ENCODE measurements at regions not wholly inside any gene's neighbourhood (a gene's known extent, or its start where the extent isn't known, plus 50 kb on each side); places are given as distances from the start of the nearest gene placed in this dataset.

GRCh38 chr5:147068998-147069397 is 165.8 kb upstream of the STK32A start:
- H3K27me3 ChIP-seq (ENCODE audit: control insufficient read depth, insufficient read depth, low read length): no peaks in the 10 kb centered on the region
- no peak for TF ChIP-seq CTCF (IDR thresholded peaks at IDR 0.05; ENCODE audit: insufficient read depth, low read length, severe bottlenecking)
- H3K4me3 ChIP-seq (ENCODE audit: low read depth, low read length): no peak overlapping the region
- no peak for DNase-seq (ENCODE audit: low read depth)
- no peaks in the 10 kb centered on the region for H3K36me3 ChIP-seq (ENCODE audit: control insufficient read depth, insufficient read depth, low read length)
- FAIRE-seq: no peak

DNA sequence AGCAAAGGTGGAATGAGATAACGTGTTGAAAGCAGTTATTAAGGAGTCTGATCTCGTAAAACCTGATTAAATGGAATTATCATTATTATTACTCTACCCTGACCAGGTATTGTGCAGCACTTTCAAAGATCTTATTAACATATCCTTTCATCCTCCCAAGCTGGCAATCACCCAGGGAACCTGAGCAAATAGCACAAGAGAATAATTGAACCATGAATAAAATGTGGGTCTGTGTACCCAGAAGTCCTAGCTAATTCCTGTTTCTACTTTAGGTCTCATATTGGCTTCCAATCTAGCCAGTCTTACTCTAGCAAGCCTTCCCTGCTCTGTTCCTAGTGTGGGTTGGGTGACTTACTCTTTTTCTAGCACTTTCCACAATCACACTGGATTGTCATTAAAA is 162.2 kb upstream of the STK32A start:
- DNase-seq (ENCODE audit: low read depth): no peak
- no peak for TF ChIP-seq CTCF (IDR thresholded peaks at IDR 0.05; ENCODE audit: insufficient read depth, low read length, severe bottlenecking)
- Histone ChIP-seq H3K27me3 (ENCODE audit: control insufficient read depth, insufficient read depth, low read length) (no peaks in the 10 kb centered on the region), H3K4me3 (ENCODE audit: low read depth, low read length) (no peak overlapping the region), H3K36me3 (ENCODE audit: control insufficient read depth, insufficient read depth, low read length) (no peaks in the 10 kb centered on the region)
- FAIRE-seq: no peak

DNA sequence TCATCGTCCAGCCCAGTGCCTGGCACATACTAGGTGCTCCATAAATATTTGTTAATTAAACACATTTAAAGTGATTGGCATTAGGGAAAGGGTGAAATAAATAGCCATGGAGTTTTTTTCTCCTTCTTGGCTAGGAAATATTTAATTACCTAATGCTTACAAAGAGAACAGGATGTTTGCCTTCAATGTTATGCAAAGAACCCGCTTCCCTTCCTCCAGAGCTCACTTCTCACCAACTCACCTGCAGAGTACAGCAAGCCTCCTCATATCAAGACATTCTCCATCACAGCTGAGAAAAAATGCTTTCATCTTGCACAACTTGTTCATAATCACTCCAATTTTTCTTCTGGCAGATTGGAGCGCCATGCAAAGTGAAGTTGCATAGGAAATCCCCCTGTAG is 161.7 kb upstream of the STK32A start:
- Histone ChIP-seq H3K36me3 (ENCODE audit: control insufficient read depth, insufficient read depth, low read length) (no peaks in the 10 kb centered on the region), H3K27me3 (ENCODE audit: control insufficient read depth, insufficient read depth, low read length) (no peaks in the 10 kb centered on the region), H3K4me3 (ENCODE audit: low read depth, low read length) (no peak overlapping the region)
- DNase-seq (ENCODE audit: low read depth) (no peak), FAIRE-seq (no peak)
- no peak for TF ChIP-seq CTCF (IDR thresholded peaks at IDR 0.05; ENCODE audit: insufficient read depth, low read length, severe bottlenecking)

DNA sequence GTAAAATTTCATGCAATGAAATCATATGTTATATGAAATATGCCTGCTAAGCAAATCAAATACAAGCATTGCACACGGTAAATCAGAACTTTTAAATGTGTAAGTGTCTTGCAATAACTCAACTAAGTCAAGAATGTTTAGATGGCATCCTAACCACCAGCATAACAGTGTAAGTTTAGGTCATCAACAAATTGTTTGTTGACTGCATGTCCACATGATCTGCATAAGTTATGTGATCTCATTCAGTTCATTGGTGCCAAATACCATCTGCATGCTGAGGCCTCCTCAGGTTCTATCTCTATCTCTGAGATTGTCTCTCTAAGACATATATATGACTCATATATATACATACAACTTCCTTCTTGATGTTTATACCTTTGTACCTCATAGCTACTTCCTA is 159.6 kb upstream of the STK32A start:
- H3K4me3 ChIP-seq (ENCODE audit: low read depth, low read length): no peak overlapping the region
- no peak for TF ChIP-seq CTCF (IDR thresholded peaks at IDR 0.05; ENCODE audit: insufficient read depth, low read length, severe bottlenecking)
- peak; percentile 24 for DNase-seq (ENCODE audit: low read depth)
- H3K27me3 ChIP-seq (ENCODE audit: control insufficient read depth, insufficient read depth, low read length): no peaks in the 10 kb centered on the region
- no peak for FAIRE-seq
- H3K36me3 ChIP-seq (ENCODE audit: control insufficient read depth, insufficient read depth, low read length): no peaks in the 10 kb centered on the region

GRCh38 chr5:147080391-147080790 is 154.4 kb upstream of the STK32A start:
- Histone ChIP-seq H3K27me3 (ENCODE audit: control insufficient read depth, insufficient read depth, low read length) (no peaks in the 10 kb centered on the region), H3K36me3 (ENCODE audit: control insufficient read depth, insufficient read depth, low read length) (no peaks in the 10 kb centered on the region), H3K4me3 (ENCODE audit: low read depth, low read length) (no peak overlapping the region)
- TF ChIP-seq CTCF (IDR thresholded peaks at IDR 0.05; ENCODE audit: insufficient read depth, low read length, severe bottlenecking): no peak
- DNase-seq (ENCODE audit: low read depth) (no peak), FAIRE-seq (no peak)

DNA sequence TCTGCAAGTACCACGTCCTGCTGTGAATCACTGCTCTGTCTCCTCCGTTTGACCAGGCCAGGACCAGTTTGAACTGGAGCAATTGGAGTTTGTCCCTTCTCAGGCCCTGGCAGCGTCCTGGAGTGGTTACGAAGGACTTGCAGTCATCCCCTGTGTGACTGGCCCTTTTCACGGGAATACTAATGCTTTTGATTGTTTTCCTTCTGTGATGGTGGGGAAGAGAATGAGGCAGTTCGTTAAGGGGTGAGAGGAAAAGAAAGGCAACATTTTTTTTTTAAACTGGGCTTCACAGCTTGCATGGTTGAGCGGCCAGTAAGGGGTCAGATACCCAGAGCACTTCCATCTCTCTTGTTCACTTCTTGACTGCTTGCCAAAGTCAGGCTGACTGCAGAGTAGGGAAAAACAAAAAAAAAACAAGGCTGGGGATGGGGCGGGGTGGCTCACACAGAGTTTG is 153.5 kb upstream of the STK32A start:
- no peaks in the 10 kb centered on the region for H3K36me3 ChIP-seq (ENCODE audit: control insufficient read depth, insufficient read depth, low read length)
- DNase-seq (ENCODE audit: low read depth) (no peak), FAIRE-seq (no peak)
- H3K4me3 ChIP-seq (ENCODE audit: low read depth, low read length): no peak overlapping the region
- TF ChIP-seq CTCF (IDR thresholded peaks at IDR 0.05; ENCODE audit: insufficient read depth, low read length, severe bottlenecking): no peak
- H3K27me3 ChIP-seq (ENCODE audit: control insufficient read depth, insufficient read depth, low read length): no peaks in the 10 kb centered on the region

Measured in bronchial epithelial cell (primary cell).